CD14-positive monocyte (primary cell): ENCODE measurements at regions not wholly inside any gene's neighbourhood (a gene's known extent, or its start where the extent isn't known, plus 50 kb on each side); places are given as distances from the start of the nearest gene placed in this dataset.

Source experiments
- DNase-seq, 3 donors: peaks; one replicate each; pipeline ENCODE4 v3.0.0-alpha.2; 2011 to 2022
- H2AFZ ChIP-seq: 2 replicates; pipeline ENCODE4 v1.6.0; 2012; ENCODE audit warnings: mild to moderate bottlenecking, low read depth, low read length, inconsistent platforms; ENCODE audit not compliant: insufficient read depth, poor library complexity, severe bottlenecking
- H3K27ac ChIP-seq, 2 donors: 1 replicate in 1 of 2; 2 replicates in 1 of 2; pipeline ENCODE4 v1.5.1; 2012 to 2013; ENCODE audit warnings: low read length in 2 of 2, control low read depth in 1 of 2, inconsistent platforms in 1 of 2, low read depth in 1 of 2, mild to moderate bottlenecking in 1 of 2
- H3K27me3 ChIP-seq, 2 donors: one replicate each; pipeline versions ENCODE4 v1.6.0 to v1.6.1; 2011 to 2013; ENCODE audit warnings: low read length in 2 of 2; ENCODE audit not compliant: control insufficient read depth in 2 of 2, insufficient read depth in 2 of 2
- H3K36me3 ChIP-seq, 2 donors: replicated peaks in 1 of 2; 1 replicate in 1 of 2; 2 replicates in 1 of 2; pipeline versions ENCODE4 v1.5.1 to v1.6.1; 2012 to 2013; ENCODE audit warnings: low read length in 2 of 2, control low read depth in 1 of 2, inconsistent platforms in 1 of 2, mild to moderate bottlenecking in 1 of 2; ENCODE audit not compliant: insufficient read depth in 2 of 2, control insufficient read depth in 1 of 2
- H3K4me1 ChIP-seq, 2 donors: 1 replicate in 1 of 2; 2 replicates in 1 of 2; pipeline versions ENCODE4 v1.5.1 to v1.6.1; 2012 to 2013; ENCODE audit warnings: low read length in 2 of 2, control low read depth in 1 of 2, inconsistent platforms in 1 of 2, mild to moderate bottlenecking in 1 of 2, moderate library complexity in 1 of 2; ENCODE audit not compliant: insufficient read depth in 2 of 2, control insufficient read depth in 1 of 2
- H3K4me2 ChIP-seq: replicated peaks from 2 replicates; pipeline ENCODE3; 2012; ENCODE audit warnings: low read length, moderate library complexity, mild to moderate bottlenecking; ENCODE audit not compliant: poor library complexity, severe bottlenecking; ENCODE audit errors: extremely low read depth
- H3K4me3 ChIP-seq, 3 experiments: fragments of 200-600 bp in 1 of 3; sonication (generic) in 1 of 3; replicated peaks in 1 of 3; 1 replicate in 2 of 3; 2 replicates in 1 of 3; pipeline ENCODE4 v1.5.1; 2011 to 2013; ENCODE audit warnings: low read length in 3 of 3, mild to moderate bottlenecking in 3 of 3, control low read depth in 2 of 3, low read depth in 2 of 3, inconsistent platforms in 1 of 3, moderate library complexity in 1 of 3
- H3K79me2 ChIP-seq: 2 replicates; pipeline ENCODE4 v1.6.0; 2012; ENCODE audit warnings: mild to moderate bottlenecking, control low read depth, inconsistent platforms, low read length, moderate library complexity; ENCODE audit not compliant: insufficient read depth
- H3K9ac ChIP-seq: 2 replicates; pipeline ENCODE4 v1.6.0; 2017; ENCODE audit warnings: low read length, mild to moderate bottlenecking; ENCODE audit not compliant: insufficient read depth, poor library complexity, severe bottlenecking
- H3K9me3 ChIP-seq, 2 donors: replicated peaks in 1 of 2; 1 replicate in 1 of 2; 2 replicates in 1 of 2; pipeline versions ENCODE4 v1.5.1 to v1.6.1; 2012 to 2013; ENCODE audit warnings: low read length in 2 of 2, control low read depth in 1 of 2; ENCODE audit not compliant: control insufficient read depth in 1 of 2, insufficient read depth in 1 of 2
- H4K20me1 ChIP-seq: 2 replicates; pipeline ENCODE4 v1.6.0; 2012; ENCODE audit warnings: mild to moderate bottlenecking, low read length, control low read depth, moderate library complexity; ENCODE audit not compliant: insufficient read depth
- H3K27ac Mint-ChIP-seq, 7 donors: one replicate each; pipeline ENCODE4 v1.8.0; 2020; ENCODE audit warnings: mild to moderate bottlenecking in 7 of 7, mixed read lengths in 7 of 7, moderate library complexity in 6 of 7, inconsistent platforms in 2 of 7
- H3K27me3 Mint-ChIP-seq, 3 donors: one replicate each; pipeline ENCODE4 v1.8.0; 2021 to 2022; ENCODE audit warnings: low read depth in 3 of 3, mild to moderate bottlenecking in 3 of 3, mixed read lengths in 3 of 3, moderate library complexity in 3 of 3, inconsistent platforms in 1 of 3
- H3K36me3 Mint-ChIP-seq, 2 donors: one replicate each; pipeline ENCODE4 v1.8.0; 2020; ENCODE audit warnings: mixed read lengths in 2 of 2, inconsistent platforms in 1 of 2, mild to moderate bottlenecking in 1 of 2
- H3K4me1 Mint-ChIP-seq: one replicate; pipeline ENCODE4 v1.8.0; 2020; ENCODE audit warnings: mild to moderate bottlenecking, mixed read lengths
- H3K4me3 Mint-ChIP-seq, 2 donors: one replicate each; pipeline ENCODE4 v1.8.0; 2020; ENCODE audit warnings: mild to moderate bottlenecking in 2 of 2, mixed read lengths in 2 of 2, moderate library complexity in 1 of 2
- H3K9me3 Mint-ChIP-seq, 7 donors: one replicate each; pipeline ENCODE4 v1.8.0; 2020 to 2022; ENCODE audit warnings: mixed read lengths in 7 of 7, mild to moderate bottlenecking in 6 of 7, moderate library complexity in 6 of 7, inconsistent platforms in 2 of 7
- CTCF ChIP-seq: fragments of 200-600 bp; IDR thresholded peaks from one replicate; pipeline ENCODE4 v1.8.0; 2022; ENCODE audit warnings: antibody characterized with exemption, mild to moderate bottlenecking
- WGBS: methylation state at CpG from one replicate; pipeline ENCODE4 v1.1.5; 2013; ENCODE audit warnings: missing lambda C conversion rate; ENCODE audit not compliant: insufficient coverage; 5-methylcytosine and 5-hydroxymethylcytosine counted together
- intact Hi-C, 2 donors: fragments of 100-400 bp; cut with micrococcal nuclease; formaldehyde crosslinking; loops; one replicate each; pipeline versions ENCODE4 v1.15.0 to v1.15.1; 2023

- Histone ChIP-seq H2AFZ (no peak overlapping the region), H3K36me3 (no peaks in the 10 kb centered on the region), H3K27me3 (no peaks in the 10 kb centered on the region), H3K4me1 (no peaks in the 10 kb centered on the region), H3K4me2 (no peak overlapping the region), H3K9me3 (no peaks in the 10 kb centered on the region), H3K9ac (no peak overlapping the region), H3K4me3 (no peak overlapping the region), H3K79me2 (no peaks in the 10 kb centered on the region), H3K27ac (no peak overlapping the region), H4K20me1 (no peaks in the 10 kb centered on the region)
- intact Hi-C loops, result no loop called here
- H3K27ac Mint-ChIP-seq, result no peak overlapping the region
- H3K36me3 Mint-ChIP-seq, result no peaks in the 10 kb centered on the region
- H3K4me3 Mint-ChIP-seq, result no peak overlapping the region
- DNase-seq, result no peak
- no CpG with 5 or more reads among the region's 3 CpGs for WGBS
- peaks cover 2% of the 10 kb centered on the region for H3K4me1 Mint-ChIP-seq
- no peak for TF ChIP-seq CTCF
- peaks cover 2 to 14% (median 9%) of the 10 kb centered on the region in 7 donors for H3K9me3 Mint-ChIP-seq
- no peaks in the 10 kb centered on the region for H3K27me3 Mint-ChIP-seq
Measured at GRCh38 chr6:140874066-140874465, 1258.7 kb upstream of the GJE1 start.

- no peak overlapping the region for H2AFZ ChIP-seq
- H3K4me2 ChIP-seq, result no peak overlapping the region
- intact Hi-C loops, result no loop called here
- no peaks in the 10 kb centered on the region for H3K4me1 ChIP-seq
- no peak overlapping the region for H3K4me3 Mint-ChIP-seq
- no peaks in the 10 kb centered on the region for H3K9me3 ChIP-seq
- no peaks in the 10 kb centered on the region for H3K36me3 ChIP-seq
- DNase-seq, result no peak
- H3K27ac ChIP-seq, result no peak overlapping the region
- H3K27ac Mint-ChIP-seq, result peak overlapping the region in 1 of 7 donors; percentile 61
- no peak overlapping the region for H3K9ac ChIP-seq
- H3K27me3 Mint-ChIP-seq, result no peaks in the 10 kb centered on the region
- no peaks in the 10 kb centered on the region for H3K27me3 ChIP-seq
- H3K4me3 ChIP-seq, result no peak overlapping the region
- no peak for TF ChIP-seq CTCF
- peaks cover 2% of the 10 kb centered on the region for H3K4me1 Mint-ChIP-seq
- H3K79me2 ChIP-seq, result no peaks in the 10 kb centered on the region
- no peaks in the 10 kb centered on the region for H4K20me1 ChIP-seq
- H3K9me3 Mint-ChIP-seq, result peaks cover 4 to 16% (median 9%) of the 10 kb centered on the region in 7 donors
- no peaks in the 10 kb centered on the region for H3K36me3 Mint-ChIP-seq
Measured at GRCh38 chr6:140872885-140873284, 1259.8 kb upstream of the GJE1 start.
